Trophoblast cell (in vitro differentiated cells and primary cell): ENCODE measurements at regions not wholly inside any gene's neighbourhood (a gene's known extent, or its start where the extent isn't known, plus 50 kb on each side); places are given as distances from the start of the nearest gene placed in this dataset.

ENCODE experiments used
- DNase-seq, 2 donors: peaks; one replicate each; pipeline ENCODE4 v3.0.0-alpha.2; 2016
- H2AFZ ChIP-seq: 2 replicates; pipeline ENCODE4 v1.6.1; 2013; ENCODE audit warnings: low read length, moderate library complexity, mild to moderate bottlenecking; ENCODE audit not compliant: insufficient read depth, poor library complexity
- H2AK5ac ChIP-seq: 2 replicates; pipeline ENCODE4 v1.6.1; 2013; ENCODE audit warnings: mild to moderate bottlenecking, low read length
- H2BK120ac ChIP-seq: 2 replicates; pipeline ENCODE4 v1.6.1; 2013; ENCODE audit warnings: low read length, mild to moderate bottlenecking, moderate library complexity; ENCODE audit not compliant: insufficient read depth, poor library complexity
- H2BK12ac ChIP-seq: 2 replicates; pipeline ENCODE4 v1.6.1; 2013; ENCODE audit warnings: mild to moderate bottlenecking, low read length, moderate library complexity
- H2BK5ac ChIP-seq: 2 replicates; pipeline ENCODE4 v1.6.1; 2013; ENCODE audit warnings: low read length, low read depth, moderate library complexity, mild to moderate bottlenecking; ENCODE audit not compliant: poor library complexity
- H3K14ac ChIP-seq: 2 replicates; pipeline ENCODE4 v1.6.1; 2013; ENCODE audit warnings: mild to moderate bottlenecking, low read length
- H3K18ac ChIP-seq: 2 replicates; pipeline ENCODE4 v1.6.1; 2013; ENCODE audit warnings: mild to moderate bottlenecking, low read length
- H3K23ac ChIP-seq: 2 replicates; pipeline ENCODE4 v1.6.1; 2013; ENCODE audit warnings: low read length
- H3K27ac ChIP-seq: 2 replicates; pipeline ENCODE4 v1.5.1; 2013; ENCODE audit warnings: low read depth, mild to moderate bottlenecking, inconsistent platforms, low read length, moderate library complexity
- H3K27me3 ChIP-seq: 2 replicates; pipeline ENCODE4 v1.6.1; 2013; ENCODE audit warnings: inconsistent platforms, mild to moderate bottlenecking, low read length, moderate library complexity; ENCODE audit not compliant: insufficient read depth
- H3K36me3 ChIP-seq, 2 experiments: 1 replicate in 1 of 2; 2 replicates in 1 of 2; pipeline ENCODE4 v1.6.1; 2013; ENCODE audit warnings: low read length in 2 of 2, mild to moderate bottlenecking in 2 of 2, moderate library complexity in 1 of 2; ENCODE audit not compliant: insufficient read depth in 2 of 2, control insufficient read depth in 1 of 2
- H3K4ac ChIP-seq: 2 replicates; pipeline ENCODE4 v1.6.1; 2013; ENCODE audit warnings: low read depth, mild to moderate bottlenecking, low read length, moderate library complexity
- H3K4me1 ChIP-seq, 2 experiments: 1 replicate in 1 of 2; 2 replicates in 1 of 2; pipeline ENCODE4 v1.6.1; 2013; ENCODE audit warnings: low read length in 2 of 2, mild to moderate bottlenecking in 2 of 2, moderate library complexity in 1 of 2; ENCODE audit not compliant: insufficient read depth in 2 of 2, control insufficient read depth in 1 of 2
- H3K4me2 ChIP-seq: 2 replicates; pipeline ENCODE4 v1.6.1; 2013; ENCODE audit warnings: inconsistent platforms, mild to moderate bottlenecking, low read length, moderate library complexity
- H3K4me3 ChIP-seq: 2 replicates; pipeline ENCODE4 v1.5.1; 2013; ENCODE audit warnings: mild to moderate bottlenecking, low read depth, low read length, inconsistent platforms
- H3K79me1 ChIP-seq: one replicate; pipeline ENCODE4 v1.6.1; 2013; ENCODE audit warnings: low read length
- H3K79me2 ChIP-seq: 2 replicates; pipeline ENCODE4 v1.6.1; 2013; ENCODE audit warnings: low read length, mild to moderate bottlenecking; ENCODE audit not compliant: control insufficient read depth, insufficient read depth, poor library complexity
- H3K9ac ChIP-seq: 2 replicates; pipeline ENCODE4 v1.6.1; 2013; ENCODE audit warnings: mild to moderate bottlenecking, low read length
- H3K9me3 ChIP-seq: 2 replicates; pipeline ENCODE4 v1.6.1; 2013; ENCODE audit warnings: low read depth, mild to moderate bottlenecking, control low read depth, inconsistent platforms, low read length; ENCODE audit not compliant: insufficient read depth
- H4K12ac ChIP-seq: 2 replicates; pipeline ENCODE4 v1.6.1; 2013; ENCODE audit warnings: low read depth, mild to moderate bottlenecking, low read length, moderate library complexity
- H4K8ac ChIP-seq: 2 replicates; pipeline ENCODE4 v1.6.1; 2013; ENCODE audit warnings: low read depth, mild to moderate bottlenecking, low read length, moderate library complexity
- H4K91ac ChIP-seq: one replicate; pipeline ENCODE4 v1.6.1; 2013; ENCODE audit warnings: low read depth, mild to moderate bottlenecking, low read length, moderate library complexity
- WGBS: extraction: QIAGEN DNeasy Blood & Tissue Kit; methylation state at CpG from one replicate; pipeline ENCODE4 v1.1.7; 2013; ENCODE audit warnings: missing lambda C conversion rate; ENCODE audit not compliant: insufficient read length, insufficient coverage; ENCODE audit errors: extremely low coverage; 5-methylcytosine and 5-hydroxymethylcytosine counted together

- Histone ChIP-seq H2AFZ (no peak overlapping the region), H3K4ac (no peak overlapping the region), H3K18ac (no peak overlapping the region), H3K9me3 (no peaks in the 10 kb centered on the region), H3K4me3 (no peak overlapping the region), H2BK5ac (no peak overlapping the region), H3K27me3 (no peaks in the 10 kb centered on the region), H3K14ac (no peak overlapping the region), H3K4me2 (no peak overlapping the region), H3K27ac (no peak overlapping the region), H2BK12ac (no peak overlapping the region), H3K4me1 (no peaks in the 10 kb centered on the region), H3K23ac (no peak overlapping the region), H4K8ac (no peak overlapping the region), H3K9ac (no peak overlapping the region), H3K79me2 (no peaks in the 10 kb centered on the region), H4K12ac (no peak overlapping the region), H4K91ac (no peak overlapping the region), H2AK5ac (no peak overlapping the region), H2BK120ac (no peak overlapping the region), H3K79me1 (no peaks in the 10 kb centered on the region), H3K36me3 (no peaks in the 10 kb centered on the region)
- DNase-seq, result no peak
- WGBS, result no CpG with 5 or more reads among the region's 5 CpGs
These were observed 269.9 kb downstream of the DMRT2 start for GRCh38 chr9:1320051-1320557.

GRCh38 chr9:1320607-1321195, 270.5 kb downstream of the DMRT2 start:
- H3K4ac ChIP-seq, result no peak overlapping the region
- no peaks in the 10 kb centered on the region for H3K79me1 ChIP-seq
- H2BK120ac ChIP-seq, result no peak overlapping the region
- H4K8ac ChIP-seq, result no peak overlapping the region
- no peak overlapping the region for H4K12ac ChIP-seq
- H2BK5ac ChIP-seq, result no peak overlapping the region
- H3K9ac ChIP-seq, result no peak overlapping the region
- no peak overlapping the region for H3K4me3 ChIP-seq
- H4K91ac ChIP-seq, result no peak overlapping the region
- WGBS, result no CpG with 5 or more reads among the region's 7 CpGs
- no peaks in the 10 kb centered on the region for H3K4me1 ChIP-seq
- no peak overlapping the region for H2BK12ac ChIP-seq
- no peak overlapping the region for H3K27ac ChIP-seq
- no peak for DNase-seq
- no peaks in the 10 kb centered on the region for H3K79me2 ChIP-seq
- no peak overlapping the region for H3K23ac ChIP-seq
- no peak overlapping the region for H3K18ac ChIP-seq
- no peaks in the 10 kb centered on the region for H3K36me3 ChIP-seq
- peaks cover 1% of the 10 kb centered on the region for H3K9me3 ChIP-seq
- no peaks in the 10 kb centered on the region for H3K27me3 ChIP-seq
- H3K14ac ChIP-seq, result no peak overlapping the region
- H2AK5ac ChIP-seq, result no peak overlapping the region
- H3K4me2 ChIP-seq, result no peak overlapping the region
- no peak overlapping the region for H2AFZ ChIP-seq

GRCh38 chr9:1327467-1327866, 277.3 kb downstream of the DMRT2 start:
- no peak overlapping the region for H3K9ac ChIP-seq
- H3K79me2 ChIP-seq, result no peaks in the 10 kb centered on the region
- no peak overlapping the region for H4K91ac ChIP-seq
- no peak overlapping the region for H2BK120ac ChIP-seq
- no peak overlapping the region for H2BK12ac ChIP-seq
- peaks cover 1% of the 10 kb centered on the region for H3K9me3 ChIP-seq
- H3K27ac ChIP-seq, result no peak overlapping the region
- H3K18ac ChIP-seq, result no peak overlapping the region
- H3K23ac ChIP-seq, result no peak overlapping the region
- no peak overlapping the region for H2AK5ac ChIP-seq
- no peak for DNase-seq
- no peak overlapping the region for H4K12ac ChIP-seq
- H4K8ac ChIP-seq, result no peak overlapping the region
- H3K4me1 ChIP-seq, result no peaks in the 10 kb centered on the region
- H2BK5ac ChIP-seq, result no peak overlapping the region
- no peaks in the 10 kb centered on the region for H3K79me1 ChIP-seq
- WGBS, result no CpG with 5 or more reads among the region's 3 CpGs
- H3K27me3 ChIP-seq, result no peaks in the 10 kb centered on the region
- no peak overlapping the region for H3K4ac ChIP-seq
- H3K4me3 ChIP-seq, result no peak overlapping the region
- H3K36me3 ChIP-seq, result no peaks in the 10 kb centered on the region
- H3K14ac ChIP-seq, result no peak overlapping the region
- H3K4me2 ChIP-seq, result no peak overlapping the region
- H2AFZ ChIP-seq, result no peak overlapping the region

- WGBS, result no CpG with 5 or more reads among the region's 4 CpGs
- DNase-seq, result no peak
- no peaks in the 10 kb centered on the region for H3K4me1 ChIP-seq
- H2BK120ac ChIP-seq, result no peak overlapping the region
- no peak overlapping the region for H4K12ac ChIP-seq
- no peak overlapping the region for H3K4me2 ChIP-seq
- H3K18ac ChIP-seq, result no peak overlapping the region
- no peak overlapping the region for H2BK5ac ChIP-seq
- no peak overlapping the region for H4K8ac ChIP-seq
- H3K4me3 ChIP-seq, result no peak overlapping the region
- H3K79me2 ChIP-seq, result no peaks in the 10 kb centered on the region
- H3K23ac ChIP-seq, result no peak overlapping the region
- no peaks in the 10 kb centered on the region for H3K36me3 ChIP-seq
- no peak overlapping the region for H2BK12ac ChIP-seq
- H4K91ac ChIP-seq, result no peak overlapping the region
- no peak overlapping the region for H3K9ac ChIP-seq
- no peak overlapping the region for H2AK5ac ChIP-seq
- no peak overlapping the region for H3K4ac ChIP-seq
- H3K27me3 ChIP-seq, result no peaks in the 10 kb centered on the region
- H3K79me1 ChIP-seq, result no peaks in the 10 kb centered on the region
- peaks cover 1% of the 10 kb centered on the region for H3K9me3 ChIP-seq
- no peak overlapping the region for H3K27ac ChIP-seq
- no peak overlapping the region for H2AFZ ChIP-seq
- no peak overlapping the region for H3K14ac ChIP-seq
These were observed 278.2 kb downstream of the DMRT2 start for GRCh38 chr9:1328341-1328740.
